GM12878 (cell line): ENCODE measurements at regions not wholly inside any gene's neighbourhood (a gene's known extent, or its start where the extent isn't known, plus 50 kb on each side); places are given as distances from the start of the nearest gene placed in this dataset.

Experiments
- ATAC-seq: fragments of 200-7000 bp; cut with Tn5 transposase; 3 replicates; pipeline ENCODE4 v1.9.1; 2020; ENCODE audit warnings: mild to moderate bottlenecking, moderate library complexity
- BruUV-seq: library from RNA; stranded (reverse); fragments of 400-500 nt; replicated peaks from 2 replicates; lab custom pipeline; 2021; lab: Mats Ljungman, UMichigan
- CTCF ChIA-PET: fragments of 300-600 bp; sonication (Branson Sonifier 250); formaldehyde crosslinking; extraction: SDS; loops from one replicate; lab custom pipeline; 2021; ENCODE audit warnings: inconsistent platforms; lab: Yijun Ruan, JAX
- POLR2A ChIA-PET: fragments of 350-600 bp; formaldehyde crosslinking; extraction: SDS; loops from one replicate; lab custom pipeline; 2021; ENCODE audit warnings: inconsistent platforms; lab: Charles Lee
- RAD21 ChIA-PET: fragments of 300-600 bp; sonication (Branson Sonifier 250); formaldehyde crosslinking; loops from one replicate; lab custom pipeline; 2023; ENCODE audit warnings: antibody characterized with exemption; ENCODE audit not compliant: unreplicated experiment; lab: Charles Lee
- SMC1A ChIA-PET: fragments of 300-600 bp; sonication (Branson Sonifier 250); formaldehyde crosslinking; loops from one replicate; lab custom pipeline; 2023; ENCODE audit not compliant: unreplicated experiment, uncharacterized antibody; lab: Charles Lee
- DNase-seq: peaks from one replicate; pipeline ENCODE4 v3.0.0-alpha.2; 2011; ENCODE audit warnings: low read depth, low spot score
- FAIRE-seq: peaks from 3 replicates; lab custom pipeline; 2011; peaks lifted over from hg19 to GRCh38; lab: Jason Lieb, UNC
- H2AFZ ChIP-seq: 2 replicates; pipeline ENCODE4 v1.6.0; 2011; ENCODE audit warnings: low read depth, low read length, control low read depth; ENCODE audit not compliant: control insufficient read depth
- H3K27ac ChIP-seq: 2 replicates; pipeline ENCODE4 v1.5.1; 2011; ENCODE audit warnings: control low read depth; ENCODE audit not compliant: control insufficient read depth, insufficient read depth
- H3K27me3 ChIP-seq, 2 experiments: replicated peaks in 1 of 2; 2 replicates each; pipeline versions ENCODE4 v1.6.0 to v1.6.1; 2011; ENCODE audit warnings: low read length in 1 of 2; ENCODE audit not compliant: control insufficient read depth in 2 of 2, insufficient read depth in 2 of 2
- H3K36me3 ChIP-seq, 2 experiments: 2 replicates each; pipeline ENCODE4 v1.5.1; 2011; ENCODE audit warnings: low read length in 1 of 2; ENCODE audit not compliant: control insufficient read depth in 2 of 2, insufficient read depth in 2 of 2
- H3K4me1 ChIP-seq: 2 replicates; pipeline ENCODE4 v1.6.1; 2011; ENCODE audit warnings: mild to moderate bottlenecking, low read length, moderate library complexity, mixed read lengths; ENCODE audit not compliant: control insufficient read depth, insufficient read depth
- H3K4me2 ChIP-seq: 2 replicates; pipeline ENCODE4 v1.6.0; 2011; ENCODE audit warnings: control low read depth; ENCODE audit not compliant: control insufficient read depth, insufficient read depth
- H3K4me3 ChIP-seq: fragments of 200-600 bp; sonication (generic); 2 replicates; pipeline ENCODE4 v1.5.1; 2016
- H3K79me2 ChIP-seq: 2 replicates; pipeline ENCODE4 v1.6.0; 2011; ENCODE audit warnings: low read length; ENCODE audit not compliant: control insufficient read depth, insufficient read depth
- H3K9ac ChIP-seq: 2 replicates; pipeline ENCODE4 v1.8.0; 2011; ENCODE audit warnings: low read length, control low read depth, mixed read lengths; ENCODE audit not compliant: control insufficient read depth, insufficient read depth
- H3K9me3 ChIP-seq: replicated peaks from 3 replicates; pipeline ENCODE4 v1.5.1; 2011; ENCODE audit warnings: mild to moderate bottlenecking, low read length; ENCODE audit not compliant: control insufficient read depth, insufficient read depth
- H4K20me1 ChIP-seq: 2 replicates; pipeline ENCODE4 v1.6.0; 2011; ENCODE audit not compliant: control insufficient read depth, insufficient read depth
- TAF1 ChIP-seq: IDR thresholded peaks from 2 replicates; pipeline ENCODE4 v1.6.1; 2011; ENCODE audit warnings: mild to moderate bottlenecking, low read depth, low read length, borderline replicate concordance
- whole genome bisulfite sequencing: methylation state at CpG from one replicate; pipeline ENCODE4 v1.1.6; 2016; ENCODE audit warnings: low lambda C conversion rate; ENCODE audit not compliant: insufficient replicate concordance, insufficient coverage; ENCODE audit errors: missing lambda C conversion rate; 5-methylcytosine and 5-hydroxymethylcytosine counted together
- in situ Hi-C: fragments of 300-500 bp; cut with MboI; formaldehyde crosslinking; loops from 9 replicates; pipeline ENCODE4 v1.14.3; 2018; ENCODE audit warnings: mixed read lengths
- intact Hi-C: fragments of 100-400 bp; cut with micrococcal nuclease; formaldehyde crosslinking; loops from one replicate; pipeline ENCODE4 v1.14.2; 2022; ENCODE audit not compliant: unreplicated experiment
- TF ChIP-seq, protein P1 (sequence below): fragments of 450-650 bp; IDR thresholded peaks from 2 replicates; pipeline ENCODE4 v1.6.1; 2018; ENCODE audit warnings: borderline replicate concordance, mild to moderate bottlenecking; ENCODE audit not compliant: partially characterized antibody
- TF ChIP-seq, protein P2 (sequence below): fragments of 450-650 bp; IDR thresholded peaks from 2 replicates; pipeline ENCODE4 v1.6.1; 2017; ENCODE audit warnings: mild to moderate bottlenecking, low read depth, inconsistent platforms; ENCODE audit not compliant: poor library complexity, severe bottlenecking
- TF ChIP-seq, protein P3 (sequence below): fragments of 450-650 bp; IDR thresholded peaks from 2 replicates; pipeline ENCODE4 v1.6.1; 2017; ENCODE audit warnings: low read depth, mild to moderate bottlenecking, moderate library complexity
- TF ChIP-seq, protein P4 (sequence below): fragments of 450-650 bp; formaldehyde crosslinking; IDR thresholded peaks from 2 replicates; pipeline ENCODE4 v1.4.0; 2020; ENCODE audit warnings: mild to moderate bottlenecking, moderate library complexity
- TF ChIP-seq, protein P5 (sequence below): fragments of 450-650 bp; IDR thresholded peaks from 2 replicates; pipeline ENCODE4 v1.6.1; 2017; ENCODE audit warnings: mild to moderate bottlenecking
- TF ChIP-seq, protein P6 (sequence below): IDR thresholded peaks from 2 replicates; pipeline ENCODE4 v1.6.1; 2011; ENCODE audit warnings: borderline replicate concordance, low read depth, mild to moderate bottlenecking, moderate library complexity, mixed read lengths, low read length; ENCODE audit not compliant: insufficient read depth; ENCODE audit errors: extremely low read length

DNA sequence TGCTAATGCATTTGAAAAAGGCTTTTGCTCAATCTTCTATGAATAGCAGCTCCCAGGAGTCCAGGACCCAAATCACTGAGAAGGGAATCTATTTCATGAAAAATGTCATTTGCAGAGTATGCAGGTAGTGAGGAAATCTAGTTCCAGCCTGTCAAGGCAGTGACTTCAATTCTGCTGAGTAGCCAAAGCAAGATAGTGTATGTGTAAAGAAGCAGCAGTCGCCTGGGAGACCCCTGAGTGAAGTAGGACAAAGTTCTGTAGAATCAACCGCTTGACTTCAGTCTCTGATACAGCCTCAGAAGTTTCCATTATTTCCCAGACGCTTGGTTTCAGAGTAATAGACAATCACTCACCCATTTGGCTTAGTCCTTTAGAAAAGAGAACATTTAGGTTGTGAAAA lies 435.6 kb upstream of the LRFN5 start:
- ChIA-PET CTCF (no interaction called here), POLR2A (no interaction called here), RAD21 (no interaction called here), SMC1A (no interaction called here)
- Histone ChIP-seq H3K9me3 (no peaks in the 10 kb centered on the region), H3K27ac (no peak overlapping the region), H3K4me3 (no peak overlapping the region), H4K20me1 (no peaks in the 10 kb centered on the region), H3K36me3 (no peaks in the 10 kb centered on the region), H3K79me2 (no peaks in the 10 kb centered on the region), H3K4me1 (no peaks in the 10 kb centered on the region), H3K27me3 (no peaks in the 10 kb centered on the region), H3K4me2 (no peak overlapping the region), H2AFZ (no peak overlapping the region), H3K9ac (no peak overlapping the region)
- DNase-seq (no peak), FAIRE-seq (no peak), ATAC-seq (no peak)
- intact Hi-C loops: no loop called here
- no TSS peak for BruUV-seq
- WGBS: 28% methylated on average over 3 of the region's 3 CpGs
- in situ Hi-C loops: no loop called here
- TF ChIP-seq, protein P1, sequence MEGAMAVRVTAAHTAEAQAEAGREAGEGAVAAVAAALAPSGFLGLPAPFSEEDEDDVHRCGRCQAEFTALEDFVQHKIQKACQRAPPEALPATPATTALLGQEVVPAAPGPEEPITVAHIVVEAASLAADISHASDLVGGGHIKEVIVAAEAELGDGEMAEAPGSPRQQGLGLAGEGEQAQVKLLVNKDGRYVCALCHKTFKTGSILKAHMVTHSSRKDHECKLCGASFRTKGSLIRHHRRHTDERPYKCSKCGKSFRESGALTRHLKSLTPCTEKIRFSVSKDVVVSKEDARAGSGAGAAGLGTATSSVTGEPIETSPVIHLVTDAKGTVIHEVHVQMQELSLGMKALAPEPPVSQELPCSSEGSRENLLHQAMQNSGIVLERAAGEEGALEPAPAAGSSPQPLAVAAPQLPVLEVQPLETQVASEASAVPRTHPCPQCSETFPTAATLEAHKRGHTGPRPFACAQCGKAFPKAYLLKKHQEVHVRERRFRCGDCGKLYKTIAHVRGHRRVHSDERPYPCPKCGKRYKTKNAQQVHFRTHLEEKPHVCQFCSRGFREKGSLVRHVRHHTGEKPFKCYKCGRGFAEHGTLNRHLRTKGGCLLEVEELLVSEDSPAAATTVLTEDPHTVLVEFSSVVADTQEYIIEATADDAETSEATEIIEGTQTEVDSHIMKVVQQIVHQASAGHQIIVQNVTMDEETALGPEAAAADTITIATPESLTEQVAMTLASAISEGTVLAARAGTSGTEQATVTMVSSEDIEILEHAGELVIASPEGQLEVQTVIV: no peak
- TF ChIP-seq, protein P2, sequence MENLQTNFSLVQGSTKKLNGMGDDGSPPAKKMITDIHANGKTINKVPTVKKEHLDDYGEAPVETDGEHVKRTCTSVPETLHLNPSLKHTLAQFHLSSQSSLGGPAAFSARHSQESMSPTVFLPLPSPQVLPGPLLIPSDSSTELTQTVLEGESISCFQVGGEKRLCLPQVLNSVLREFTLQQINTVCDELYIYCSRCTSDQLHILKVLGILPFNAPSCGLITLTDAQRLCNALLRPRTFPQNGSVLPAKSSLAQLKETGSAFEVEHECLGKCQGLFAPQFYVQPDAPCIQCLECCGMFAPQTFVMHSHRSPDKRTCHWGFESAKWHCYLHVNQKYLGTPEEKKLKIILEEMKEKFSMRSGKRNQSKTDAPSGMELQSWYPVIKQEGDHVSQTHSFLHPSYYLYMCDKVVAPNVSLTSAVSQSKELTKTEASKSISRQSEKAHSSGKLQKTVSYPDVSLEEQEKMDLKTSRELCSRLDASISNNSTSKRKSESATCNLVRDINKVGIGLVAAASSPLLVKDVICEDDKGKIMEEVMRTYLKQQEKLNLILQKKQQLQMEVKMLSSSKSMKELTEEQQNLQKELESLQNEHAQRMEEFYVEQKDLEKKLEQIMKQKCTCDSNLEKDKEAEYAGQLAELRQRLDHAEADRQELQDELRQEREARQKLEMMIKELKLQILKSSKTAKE: no peak
- TF ChIP-seq, protein P3, sequence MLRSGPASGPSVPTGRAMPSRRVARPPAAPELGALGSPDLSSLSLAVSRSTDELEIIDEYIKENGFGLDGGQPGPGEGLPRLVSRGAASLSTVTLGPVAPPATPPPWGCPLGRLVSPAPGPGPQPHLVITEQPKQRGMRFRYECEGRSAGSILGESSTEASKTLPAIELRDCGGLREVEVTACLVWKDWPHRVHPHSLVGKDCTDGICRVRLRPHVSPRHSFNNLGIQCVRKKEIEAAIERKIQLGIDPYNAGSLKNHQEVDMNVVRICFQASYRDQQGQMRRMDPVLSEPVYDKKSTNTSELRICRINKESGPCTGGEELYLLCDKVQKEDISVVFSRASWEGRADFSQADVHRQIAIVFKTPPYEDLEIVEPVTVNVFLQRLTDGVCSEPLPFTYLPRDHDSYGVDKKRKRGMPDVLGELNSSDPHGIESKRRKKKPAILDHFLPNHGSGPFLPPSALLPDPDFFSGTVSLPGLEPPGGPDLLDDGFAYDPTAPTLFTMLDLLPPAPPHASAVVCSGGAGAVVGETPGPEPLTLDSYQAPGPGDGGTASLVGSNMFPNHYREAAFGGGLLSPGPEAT: no peak
- TF ChIP-seq, protein P4, sequence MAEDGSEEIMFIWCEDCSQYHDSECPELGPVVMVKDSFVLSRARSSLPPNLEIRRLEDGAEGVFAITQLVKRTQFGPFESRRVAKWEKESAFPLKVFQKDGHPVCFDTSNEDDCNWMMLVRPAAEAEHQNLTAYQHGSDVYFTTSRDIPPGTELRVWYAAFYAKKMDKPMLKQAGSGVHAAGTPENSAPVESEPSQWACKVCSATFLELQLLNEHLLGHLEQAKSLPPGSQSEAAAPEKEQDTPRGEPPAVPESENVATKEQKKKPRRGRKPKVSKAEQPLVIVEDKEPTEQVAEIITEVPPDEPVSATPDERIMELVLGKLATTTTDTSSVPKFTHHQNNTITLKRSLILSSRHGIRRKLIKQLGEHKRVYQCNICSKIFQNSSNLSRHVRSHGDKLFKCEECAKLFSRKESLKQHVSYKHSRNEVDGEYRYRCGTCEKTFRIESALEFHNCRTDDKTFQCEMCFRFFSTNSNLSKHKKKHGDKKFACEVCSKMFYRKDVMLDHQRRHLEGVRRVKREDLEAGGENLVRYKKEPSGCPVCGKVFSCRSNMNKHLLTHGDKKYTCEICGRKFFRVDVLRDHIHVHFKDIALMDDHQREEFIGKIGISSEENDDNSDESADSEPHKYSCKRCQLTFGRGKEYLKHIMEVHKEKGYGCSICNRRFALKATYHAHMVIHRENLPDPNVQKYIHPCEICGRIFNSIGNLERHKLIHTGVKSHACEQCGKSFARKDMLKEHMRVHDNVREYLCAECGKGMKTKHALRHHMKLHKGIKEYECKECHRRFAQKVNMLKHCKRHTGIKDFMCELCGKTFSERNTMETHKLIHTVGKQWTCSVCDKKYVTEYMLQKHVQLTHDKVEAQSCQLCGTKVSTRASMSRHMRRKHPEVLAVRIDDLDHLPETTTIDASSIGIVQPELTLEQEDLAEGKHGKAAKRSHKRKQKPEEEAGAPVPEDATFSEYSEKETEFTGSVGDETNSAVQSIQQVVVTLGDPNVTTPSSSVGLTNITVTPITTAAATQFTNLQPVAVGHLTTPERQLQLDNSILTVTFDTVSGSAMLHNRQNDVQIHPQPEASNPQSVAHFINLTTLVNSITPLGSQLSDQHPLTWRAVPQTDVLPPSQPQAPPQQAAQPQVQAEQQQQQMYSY (CRISPR knock-in tag): no peak
- TF ChIP-seq, protein P5, sequence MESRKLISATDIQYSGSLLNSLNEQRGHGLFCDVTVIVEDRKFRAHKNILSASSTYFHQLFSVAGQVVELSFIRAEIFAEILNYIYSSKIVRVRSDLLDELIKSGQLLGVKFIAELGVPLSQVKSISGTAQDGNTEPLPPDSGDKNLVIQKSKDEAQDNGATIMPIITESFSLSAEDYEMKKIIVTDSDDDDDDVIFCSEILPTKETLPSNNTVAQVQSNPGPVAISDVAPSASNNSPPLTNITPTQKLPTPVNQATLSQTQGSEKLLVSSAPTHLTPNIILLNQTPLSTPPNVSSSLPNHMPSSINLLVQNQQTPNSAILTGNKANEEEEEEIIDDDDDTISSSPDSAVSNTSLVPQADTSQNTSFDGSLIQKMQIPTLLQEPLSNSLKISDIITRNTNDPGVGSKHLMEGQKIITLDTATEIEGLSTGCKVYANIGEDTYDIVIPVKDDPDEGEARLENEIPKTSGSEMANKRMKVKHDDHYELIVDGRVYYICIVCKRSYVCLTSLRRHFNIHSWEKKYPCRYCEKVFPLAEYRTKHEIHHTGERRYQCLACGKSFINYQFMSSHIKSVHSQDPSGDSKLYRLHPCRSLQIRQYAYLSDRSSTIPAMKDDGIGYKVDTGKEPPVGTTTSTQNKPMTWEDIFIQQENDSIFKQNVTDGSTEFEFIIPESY: no peak
- TF ChIP-seq, protein P6, sequence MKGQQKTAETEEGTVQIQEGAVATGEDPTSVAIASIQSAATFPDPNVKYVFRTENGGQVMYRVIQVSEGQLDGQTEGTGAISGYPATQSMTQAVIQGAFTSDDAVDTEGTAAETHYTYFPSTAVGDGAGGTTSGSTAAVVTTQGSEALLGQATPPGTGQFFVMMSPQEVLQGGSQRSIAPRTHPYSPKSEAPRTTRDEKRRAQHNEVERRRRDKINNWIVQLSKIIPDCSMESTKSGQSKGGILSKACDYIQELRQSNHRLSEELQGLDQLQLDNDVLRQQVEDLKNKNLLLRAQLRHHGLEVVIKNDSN: no peak
- TF ChIP-seq TAF1: no peak
